Prostate gland (tissue), 2 donors: ENCODE measurements at regions not wholly inside any gene's neighbourhood (a gene's known extent, or its start where the extent isn't known, plus 50 kb on each side); places are given as distances from the start of the nearest gene placed in this dataset.

Source experiments
- DNase-seq: peaks from one replicate; pipeline ENCODE4 v3.0.0-alpha.2; 2019; ENCODE audit warnings: low spot score
- H3K27ac ChIP-seq, 2 donors: fragments of 200-600 bp; sonication (generic); 2 replicates each; pipeline ENCODE4 v1.5.1; 2017 to 2019
- H3K27me3 ChIP-seq: fragments of 200-600 bp; sonication (generic); replicated peaks from 2 replicates; pipeline ENCODE4 v1.5.1; 2019; ENCODE audit not compliant: insufficient read depth
- H3K36me3 ChIP-seq, 2 donors: fragments of 200-600 bp; sonication (generic); 1 replicate in 1 of 2; 2 replicates in 1 of 2; pipeline versions ENCODE4 v1.5.1 to v1.8.1; 2017 to 2019
- H3K4me1 ChIP-seq: fragments of 200-600 bp; sonication (generic); replicated peaks from 2 replicates; pipeline ENCODE4 v1.5.1; 2019
- H3K4me3 ChIP-seq, 2 donors: fragments of 200-600 bp; sonication (generic); 2 replicates each; pipeline ENCODE4 v1.5.1; 2017 to 2019
- H3K9me3 ChIP-seq: fragments of 200-600 bp; sonication (generic); 2 replicates; pipeline ENCODE4 v1.5.1; 2017
- CTCF ChIP-seq, 4 experiments: fragments of 200-600 bp in 2 of 4; fragments of 450-650 bp in 2 of 4; sonication (generic) in 2 of 4; IDR thresholded peaks; 1 replicate in 3 of 4; 2 replicates in 1 of 4; pipeline ENCODE4 v1.5.1; 2016 to 2019; ENCODE audit warnings: antibody characterized with exemption in 4 of 4, mild to moderate bottlenecking in 2 of 4, moderate library complexity in 2 of 4
- POLR2A ChIP-seq: fragments of 450-650 bp; IDR thresholded peaks from one replicate; pipeline ENCODE4 v1.6.1; 2016; ENCODE audit warnings: antibody characterized with exemption, mild to moderate bottlenecking
- POLR2AphosphoS5 ChIP-seq: sonication (generic); formaldehyde crosslinking; IDR thresholded peaks from one replicate; pipeline ENCODE4 v1.6.1; 2017; ENCODE audit warnings: antibody characterized with exemption
- WGBS: methylation state at CpG from one replicate; pipeline ENCODE4 v1.1.5; 2018; 5-methylcytosine and 5-hydroxymethylcytosine counted together
- intact Hi-C: fragments of 100-400 bp; cut with DNase I; formaldehyde crosslinking; loops from one replicate; pipeline ENCODE4 v1.14.2; 2022

GRCh38 chrX:519741-520140 lies 110.8 kb upstream of the SHOX start:
- 51% methylated on average over 9 of the region's 9 CpGs for WGBS
- H3K9me3 ChIP-seq = no peaks in the 10 kb centered on the region

DNA sequence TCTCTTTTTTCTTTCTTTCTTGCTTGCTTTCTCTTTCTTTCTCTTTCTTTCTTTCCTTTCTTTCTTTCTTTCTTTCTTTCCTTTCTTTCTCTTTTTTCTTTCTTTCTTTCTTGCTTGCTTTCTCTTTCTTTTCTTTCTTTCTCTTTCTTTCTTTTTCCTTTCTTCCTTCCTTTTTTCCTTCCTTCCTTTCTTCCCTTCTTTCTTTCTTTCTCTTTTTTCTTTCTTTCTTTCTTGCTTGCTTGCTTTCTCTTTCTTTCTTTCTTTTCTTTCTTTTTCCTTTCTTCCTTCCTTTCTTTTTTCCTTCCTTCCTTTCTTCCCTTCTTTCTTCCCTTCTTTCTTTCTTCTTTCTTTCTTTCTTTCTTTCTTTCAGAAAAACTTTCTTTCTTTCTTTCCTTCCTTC lies 108.1 kb upstream of the SHOX start:
- no peaks in the 10 kb centered on the region for H3K4me1 ChIP-seq
- no peak overlapping the region for H3K4me3 ChIP-seq
- intact Hi-C loops = no loop called here
- TF ChIP-seq CTCF (IDR thresholded peaks at IDR 0.05) (no peak), POLR2A (no peak), POLR2AphosphoS5 (no peak)
- no peak overlapping the region for H3K27ac ChIP-seq
- H3K27me3 ChIP-seq = no peaks in the 10 kb centered on the region
- H3K36me3 ChIP-seq = no peaks in the 10 kb centered on the region
- H3K9me3 ChIP-seq = no peaks in the 10 kb centered on the region
- no peak for DNase-seq

More at GRCh38 chrX:519741-520140, 110.8 kb upstream of the SHOX start:
- TF ChIP-seq CTCF (IDR thresholded peaks at IDR 0.05) = no peak
- TF ChIP-seq POLR2AphosphoS5 = no peak
- no peak for TF ChIP-seq POLR2A
- intact Hi-C loops = no loop called here
- DNase-seq = no peak
- no peak overlapping the region for H3K27ac ChIP-seq
- H3K27me3 ChIP-seq = no peaks in the 10 kb centered on the region
- no peaks in the 10 kb centered on the region for H3K4me1 ChIP-seq
- no peak overlapping the region for H3K4me3 ChIP-seq
- no peaks in the 10 kb centered on the region for H3K36me3 ChIP-seq

- no peak for TF ChIP-seq CTCF (IDR thresholded peaks at IDR 0.05)
- no peak for TF ChIP-seq POLR2A
- no peak for TF ChIP-seq POLR2AphosphoS5
Measured at GRCh38 chrX:525134-525533, 105.5 kb upstream of the SHOX start.

GRCh38 chrX:526295-527224 lies 104.0 kb upstream of the SHOX start:
- no peaks in the 10 kb centered on the region for H3K27me3 ChIP-seq
- H3K4me1 ChIP-seq = no peaks in the 10 kb centered on the region
- H3K36me3 ChIP-seq = no peaks in the 10 kb centered on the region
- H3K27ac ChIP-seq = no peak overlapping the region
- no peaks in the 10 kb centered on the region for H3K9me3 ChIP-seq
- intact Hi-C loops = no loop called here
- TF ChIP-seq POLR2A (no peak), POLR2AphosphoS5 (no peak), CTCF (IDR thresholded peaks at IDR 0.05) (no peak)
- no peak overlapping the region for H3K4me3 ChIP-seq
- 33% methylated on average over 29 of the region's 29 CpGs for WGBS
- no peak for DNase-seq

More at GRCh38 chrX:525134-525533, 105.5 kb upstream of the SHOX start:
- Histone ChIP-seq H3K27me3 (no peaks in the 10 kb centered on the region), H3K36me3 (no peaks in the 10 kb centered on the region), H3K27ac (no peak overlapping the region), H3K9me3 (no peaks in the 10 kb centered on the region), H3K4me3 (no peak overlapping the region), H3K4me1 (no peaks in the 10 kb centered on the region)
- intact Hi-C loops = no loop called here
- WGBS = 93% methylated on average over 8 of the region's 8 CpGs
- DNase-seq = no peak
